RKO (cell line): ENCODE measurements at regions not wholly inside any gene's neighbourhood (a gene's known extent, or its start where the extent isn't known, plus 50 kb on each side); places are given as distances from the start of the nearest gene placed in this dataset.

ENCODE experiments used
- DNase-seq: peaks from one replicate; pipeline ENCODE4 v3.0.0-alpha.2; 2016; ENCODE audit warnings: low spot score

DNA sequence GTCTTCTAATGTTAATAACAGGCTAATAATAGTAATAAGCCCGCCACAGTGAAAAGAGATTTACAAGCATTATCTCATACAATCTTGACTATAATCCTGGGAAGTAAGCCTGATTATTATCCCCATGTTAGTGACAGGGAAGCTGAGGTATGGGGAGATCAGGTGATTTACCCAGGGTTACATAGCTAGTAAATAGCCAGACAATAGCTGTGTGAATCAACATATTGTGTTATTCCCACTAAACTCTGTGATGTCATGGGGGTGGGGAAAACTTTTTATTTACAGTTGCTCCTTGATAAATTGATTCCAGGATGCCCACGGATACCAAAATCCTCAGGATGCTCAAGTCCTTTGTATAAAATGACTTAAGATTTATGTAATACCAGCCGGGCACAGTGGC is 181.9 kb downstream of the LMO4 start:
- DNase-seq = no peak

GRCh38 chr1:87511449-87511848 is 182.8 kb downstream of the LMO4 start:
- no peak for DNase-seq

DNA sequence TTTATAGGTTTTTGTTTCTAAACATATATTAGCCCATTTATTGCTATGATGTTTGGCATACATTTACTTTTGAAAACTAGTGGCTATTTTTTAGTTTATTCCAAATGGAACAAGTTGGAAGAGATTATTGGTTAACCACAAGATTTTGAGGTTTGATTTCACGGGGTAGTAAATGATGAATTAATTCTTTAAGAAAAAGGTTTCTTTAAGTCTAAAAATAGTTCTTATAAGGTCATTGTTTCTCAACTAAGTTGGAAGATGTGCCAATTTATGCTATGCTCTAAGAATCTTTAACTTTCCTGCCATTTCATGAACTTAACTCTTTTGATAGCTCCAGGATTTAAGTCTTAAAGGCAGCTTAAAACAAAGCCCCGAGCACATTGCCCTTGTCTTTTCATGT is 183.8 kb downstream of the LMO4 start:
- DNase-seq = no peak

GRCh38 chr1:87513255-87513654 is 184.6 kb downstream of the LMO4 start:
- peak; percentile 6 for DNase-seq

DNA sequence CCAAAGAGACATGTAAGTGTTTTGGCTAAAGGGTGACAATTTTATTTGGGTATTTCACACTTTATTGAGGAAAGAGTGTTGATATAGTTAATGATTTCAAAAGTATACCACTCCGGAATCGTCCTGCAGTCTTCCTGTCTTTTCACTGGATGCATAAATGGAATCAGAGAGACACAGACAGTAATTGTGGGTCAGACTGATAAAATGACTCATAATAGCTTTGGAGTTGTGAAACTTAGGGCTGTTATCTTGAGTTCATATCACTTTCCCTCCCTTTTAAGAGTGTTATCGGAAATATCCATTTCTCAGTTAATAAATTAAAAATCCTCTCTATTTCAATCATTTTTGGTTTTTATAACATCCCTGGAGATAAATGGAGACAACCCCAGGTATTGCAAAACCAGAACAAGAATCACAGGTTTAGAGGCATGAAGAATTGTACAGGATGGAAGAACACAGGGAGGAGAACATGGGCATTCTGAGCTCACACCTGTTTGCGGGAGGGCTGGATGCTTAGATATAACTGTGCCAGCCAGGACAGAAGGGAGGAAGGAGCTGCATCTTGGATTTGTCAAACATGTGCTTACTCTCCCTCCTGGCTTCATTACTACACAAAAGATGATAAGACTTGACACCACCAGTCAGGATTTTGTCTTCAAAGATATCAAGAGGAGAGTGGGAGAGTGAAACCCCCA is 185.4 kb downstream of the LMO4 start:
- no peak for DNase-seq

- DNase-seq = no peak
Measured at GRCh38 chr1:87515781-87516180, 187.1 kb downstream of the LMO4 start.

- no peak for DNase-seq
Measured at GRCh38 chr1:87518794-87519193, 190.1 kb downstream of the LMO4 start.

GRCh38 chr1:87521452-87521851 is 192.8 kb downstream of the LMO4 start:
- no peak for DNase-seq

DNA sequence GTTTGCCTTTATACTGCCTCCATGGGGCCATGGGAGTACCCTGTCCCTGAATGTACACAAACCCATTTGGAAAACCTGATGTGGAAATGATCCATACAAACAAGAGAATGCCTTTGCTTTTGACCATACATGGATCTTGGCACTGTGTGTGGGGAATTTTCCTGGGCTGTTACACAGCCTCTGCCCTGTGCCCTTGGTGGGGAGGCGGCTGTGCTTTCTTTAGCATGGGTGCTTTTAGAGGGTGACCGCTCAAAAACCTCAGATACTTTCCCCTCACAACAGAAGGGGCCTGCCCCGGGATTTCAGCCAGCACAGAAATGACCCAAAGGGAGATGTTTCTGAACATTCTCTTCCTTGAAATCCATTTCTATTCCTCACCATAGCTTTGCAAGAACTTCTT is 194.8 kb downstream of the LMO4 start:
- DNase-seq = no peak

DNA sequence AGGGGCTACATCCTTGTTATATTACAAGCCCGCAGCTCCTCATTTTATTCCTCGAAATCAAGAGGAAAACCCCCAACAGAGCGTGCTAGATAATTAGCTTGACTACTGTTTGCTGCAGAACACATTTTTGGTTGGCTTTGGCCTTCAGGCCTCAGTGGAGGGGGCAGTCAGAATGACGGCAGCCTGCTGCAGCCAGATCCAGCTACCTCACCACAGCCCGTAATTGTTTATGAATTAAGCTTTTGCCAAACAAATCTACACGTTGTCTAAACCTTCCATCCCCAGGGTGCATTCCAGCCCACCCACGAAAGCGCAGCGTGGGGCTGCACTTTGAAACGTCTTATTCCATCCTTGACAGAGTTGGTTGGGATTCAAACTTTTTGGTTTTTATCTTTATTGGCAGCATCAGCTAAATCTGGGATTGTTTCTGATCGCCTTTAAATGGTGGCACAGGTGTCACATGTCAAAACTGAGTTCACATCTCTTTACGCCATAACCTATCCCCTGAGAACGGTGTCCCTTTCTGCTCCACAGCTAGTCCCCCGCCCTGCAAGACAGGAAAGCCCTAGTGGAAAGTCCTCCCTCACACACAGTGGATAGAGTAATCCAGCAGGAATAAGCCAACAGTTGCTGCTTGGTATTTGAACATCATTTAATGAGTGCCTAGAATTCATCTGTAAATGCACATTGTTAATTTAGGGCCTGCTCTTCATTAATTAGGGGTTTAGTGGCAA is 195.5 kb downstream of the LMO4 start:
- DNase-seq = no peak

GRCh38 chr1:87528754-87529517 is 200.3 kb downstream of the LMO4 start:
- no peak for DNase-seq

DNA sequence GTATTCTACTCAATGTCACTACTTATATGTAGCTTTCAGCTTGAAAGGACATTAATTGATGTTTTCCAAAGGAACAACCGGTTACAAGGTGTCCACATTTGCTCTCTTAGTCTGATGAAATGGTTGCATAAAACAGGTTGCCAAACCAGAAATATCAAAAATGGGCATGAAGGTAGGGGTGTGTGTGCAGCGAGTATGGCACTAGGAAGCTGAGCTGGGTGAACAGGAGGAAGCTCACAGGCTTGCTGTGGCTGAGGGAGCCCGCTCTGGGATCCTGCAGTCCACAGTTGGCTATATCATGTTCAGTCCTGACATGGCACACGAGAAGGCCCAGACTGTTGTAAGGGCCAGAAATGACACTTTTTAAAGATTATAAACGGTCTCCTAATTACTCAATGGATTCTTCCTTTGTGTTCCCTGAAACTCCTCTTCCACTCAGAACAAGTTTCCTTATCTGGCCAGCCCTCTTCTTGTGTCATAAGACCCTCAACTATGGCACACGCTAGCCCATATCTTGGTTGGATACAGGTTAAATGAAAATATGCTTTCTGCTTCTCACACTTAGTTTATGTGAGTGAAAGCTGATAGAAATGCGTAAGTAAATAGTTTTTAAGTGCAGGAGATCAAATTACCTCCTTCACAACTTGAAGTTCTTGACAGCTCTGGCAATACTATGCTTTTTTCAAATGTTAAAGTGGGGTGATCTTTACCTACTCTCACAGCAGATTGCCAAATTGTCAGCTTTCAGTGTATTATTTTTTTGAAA is 201.5 kb downstream of the LMO4 start:
- DNase-seq = no peak

- DNase-seq = no peak
Measured at GRCh38 chr1:87535551-87535950, 206.9 kb downstream of the LMO4 start.

GRCh38 chr1:87539147-87539546 is 210.5 kb downstream of the LMO4 start:
- no peak for DNase-seq

DNA sequence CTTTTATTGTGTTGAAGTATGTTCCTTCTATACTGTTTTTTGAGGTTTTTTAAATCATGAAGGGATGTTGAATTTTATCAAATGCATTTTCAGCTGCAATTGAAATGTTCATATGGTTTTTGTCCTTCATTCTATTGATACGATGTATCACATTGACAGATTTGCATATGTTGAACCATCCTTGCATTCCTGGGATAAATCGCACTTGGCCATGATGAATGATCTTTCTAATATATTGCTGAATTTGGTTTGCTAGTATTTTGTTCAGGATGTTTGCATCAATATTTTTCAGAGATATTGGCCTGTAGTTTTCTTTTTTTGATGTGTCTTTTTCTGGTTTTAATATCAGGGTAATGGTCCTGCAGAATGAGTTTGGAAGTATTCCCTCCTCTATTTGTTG is 214.0 kb downstream of the LMO4 start:
- no peak for DNase-seq

DNA sequence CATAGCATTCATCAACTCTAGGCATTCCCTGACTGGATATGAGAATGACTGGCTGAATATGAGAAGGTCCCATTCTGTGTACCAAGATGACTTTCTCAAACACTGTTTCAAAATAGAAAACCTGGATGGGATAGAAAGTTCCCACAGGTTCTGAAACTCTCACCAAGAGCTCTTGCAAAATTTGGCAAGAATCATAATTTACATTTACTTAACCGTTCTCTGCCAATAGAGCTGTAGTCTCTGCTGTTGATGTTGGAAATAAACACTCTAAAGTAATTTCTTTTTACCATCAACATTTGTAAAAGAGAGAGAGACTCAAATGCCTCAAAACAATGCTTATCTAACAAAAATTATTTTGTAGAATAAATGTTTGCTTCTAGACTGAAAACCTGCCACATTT is 221.1 kb downstream of the LMO4 start:
- DNase-seq = no peak

GRCh38 chr1:87553511-87553910 is 224.8 kb downstream of the LMO4 start:
- no peak for DNase-seq

- DNase-seq = no peak
Measured at GRCh38 chr1:87555366-87555765, 226.7 kb downstream of the LMO4 start.

- DNase-seq = no peak
Measured at GRCh38 chr1:87556326-87556725, 227.6 kb downstream of the LMO4 start.

DNA sequence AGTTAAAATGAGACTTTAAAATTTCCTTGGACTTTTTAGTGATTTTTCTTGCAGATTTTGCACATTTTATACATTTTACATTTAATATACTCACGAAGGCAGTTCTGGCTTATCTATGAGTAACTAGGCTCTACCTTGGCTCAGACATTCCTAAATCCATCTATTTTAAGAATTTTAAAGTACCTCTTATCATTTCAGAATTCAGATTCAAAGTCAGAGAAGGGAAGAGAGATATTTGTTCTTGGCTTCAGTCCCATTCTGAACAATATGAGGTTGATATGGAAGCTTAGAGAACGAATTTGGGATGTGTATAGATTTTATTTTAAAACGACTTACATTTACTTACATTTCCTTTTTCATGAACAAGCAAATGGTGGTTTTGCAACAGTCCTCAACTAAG is 230.2 kb downstream of the LMO4 start:
- no peak for DNase-seq

DNA sequence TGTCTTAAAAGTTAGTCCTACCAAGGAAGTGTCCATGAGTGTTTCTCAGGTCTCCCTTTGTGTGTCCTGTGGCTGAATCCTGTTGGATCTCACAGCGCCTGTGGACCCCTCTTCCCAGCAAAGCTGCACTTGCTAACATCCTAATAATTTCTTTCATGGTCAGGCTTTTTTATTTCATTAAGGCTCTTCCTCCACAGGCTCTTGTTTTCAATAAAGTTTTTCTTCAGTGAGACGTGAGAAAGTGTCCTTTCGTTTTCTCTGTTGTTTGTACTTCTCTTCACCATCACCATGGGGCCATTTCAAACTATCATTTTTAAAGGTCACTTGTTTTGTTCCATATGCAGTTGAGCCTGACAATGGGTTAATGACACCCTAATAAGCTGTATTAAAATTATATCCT is 231.5 kb downstream of the LMO4 start:
- DNase-seq = no peak

- DNase-seq = no peak
Measured at GRCh38 chr1:87560601-87561360, 232.1 kb downstream of the LMO4 start.
